GM19324 (cell line): ENCODE measurements at regions not wholly inside any gene's neighbourhood (a gene's known extent, or its start where the extent isn't known, plus 50 kb on each side); places are given as distances from the start of the nearest gene placed in this dataset.
"Not testable (repeated sequence)": the region's sequence is repeated elsewhere in the genome, so short reads cannot be mapped to it uniquely, and the experiment has no call there.

ENCODE experiments used
- ATAC-seq: cut with Tn5 transposase; IDR thresholded peaks from one replicate; pipeline ENCODE4 v1.9.1; 2021; ENCODE audit warnings: mild to moderate bottlenecking, moderate library complexity; ENCODE audit not compliant: unreplicated experiment, low FRiP score

DNA sequence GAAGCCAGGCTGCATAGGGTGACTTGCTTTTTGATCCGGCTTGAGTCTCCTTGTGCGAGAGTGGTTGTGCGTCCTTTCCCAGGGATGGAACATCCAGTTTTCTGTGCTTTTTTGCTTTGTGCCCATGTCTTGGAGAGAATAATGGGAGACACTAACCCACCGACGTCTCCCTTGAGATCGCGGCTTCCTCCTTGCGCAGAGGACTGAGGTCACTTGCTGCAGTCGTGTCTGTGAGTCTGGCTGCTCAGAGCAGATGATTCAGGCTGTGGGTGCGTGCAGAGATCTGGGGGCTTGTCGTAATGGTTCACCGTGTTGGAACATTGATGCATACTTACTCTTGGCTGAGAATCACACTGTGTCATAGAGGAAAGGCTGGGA is 164.5 kb upstream of the CACNA1E start:
- ATAC-seq = no peak

DNA sequence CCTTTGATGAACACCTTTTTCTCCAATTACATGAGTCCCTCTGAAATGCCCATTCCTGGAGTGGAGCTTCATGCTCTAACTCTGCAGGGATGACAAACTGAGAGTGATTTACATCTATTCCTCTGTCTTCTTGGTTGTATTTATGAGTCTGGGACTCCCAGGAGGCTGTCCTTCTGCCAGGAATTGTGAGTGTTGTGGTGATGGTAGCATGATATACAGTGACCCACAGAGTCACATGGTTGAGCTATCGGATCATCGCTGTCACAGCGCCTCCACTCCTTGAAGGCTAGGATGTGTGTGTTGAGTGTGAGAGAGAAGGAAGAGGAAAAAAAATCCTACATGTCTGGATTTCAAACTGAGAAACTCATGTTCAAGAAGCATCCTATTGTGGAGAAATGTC is 163.4 kb upstream of the CACNA1E start:
- no peak for ATAC-seq

DNA sequence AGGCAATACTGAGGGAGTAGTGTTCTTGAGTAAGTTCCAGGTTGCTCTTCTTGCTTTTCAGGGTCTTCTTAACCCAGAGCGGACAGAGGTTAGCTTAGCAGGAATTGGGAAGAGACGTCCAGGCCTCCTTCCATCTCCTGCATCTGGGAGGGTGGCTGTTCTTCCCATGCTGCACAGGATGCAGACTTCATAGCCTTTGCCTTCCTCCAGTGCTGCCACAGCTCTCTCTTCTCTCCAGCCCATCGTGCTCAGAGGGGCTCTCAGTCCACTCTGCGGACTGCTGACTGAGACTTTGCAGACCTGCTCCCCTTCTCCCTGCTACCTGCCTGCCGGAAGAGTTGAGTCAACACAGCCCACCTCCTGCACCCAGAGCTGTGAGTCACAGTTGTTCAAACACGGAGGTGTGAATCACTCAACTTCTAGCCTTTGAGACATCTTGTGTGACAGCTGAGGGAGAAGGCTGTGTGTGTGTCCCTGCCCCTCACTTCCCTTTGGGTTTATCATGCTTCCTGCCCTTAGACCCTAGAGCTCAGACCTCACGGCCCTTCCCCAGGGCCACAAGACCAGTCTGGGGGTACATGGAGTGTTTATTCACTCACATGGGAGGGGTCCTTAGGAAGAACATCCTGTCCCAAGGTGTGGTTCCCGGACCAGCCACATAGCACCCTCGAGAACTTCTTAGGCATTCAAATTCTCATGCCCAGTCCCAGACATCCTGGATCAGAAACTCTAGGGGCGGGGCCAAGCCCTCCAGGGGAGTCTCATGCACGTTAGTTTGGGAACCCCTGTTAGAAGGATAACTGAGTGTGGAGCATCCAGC is 158.3 kb upstream of the CACNA1E start:
- no peak for ATAC-seq

DNA sequence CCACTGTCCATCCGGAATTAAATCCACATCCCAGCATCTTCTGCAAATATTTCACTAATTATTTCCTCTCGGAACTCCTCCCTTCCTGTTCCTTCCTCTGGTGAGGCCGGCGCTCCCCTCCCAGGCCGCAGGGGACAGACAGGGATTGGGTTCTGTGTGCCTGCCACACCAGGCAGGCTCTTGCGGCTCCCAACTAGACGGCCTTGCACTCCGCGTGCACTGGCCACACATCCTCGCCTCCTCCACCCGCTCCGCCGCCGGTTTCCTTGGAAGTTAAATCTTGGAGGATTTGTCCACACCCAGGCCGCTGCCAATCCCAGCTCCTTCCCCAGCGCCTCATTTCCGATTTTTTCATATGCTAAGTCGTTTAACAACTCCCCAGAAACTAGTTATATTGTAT is 157.6 kb upstream of the CACNA1E start:
- ATAC-seq = not testable (repeated sequence)

DNA sequence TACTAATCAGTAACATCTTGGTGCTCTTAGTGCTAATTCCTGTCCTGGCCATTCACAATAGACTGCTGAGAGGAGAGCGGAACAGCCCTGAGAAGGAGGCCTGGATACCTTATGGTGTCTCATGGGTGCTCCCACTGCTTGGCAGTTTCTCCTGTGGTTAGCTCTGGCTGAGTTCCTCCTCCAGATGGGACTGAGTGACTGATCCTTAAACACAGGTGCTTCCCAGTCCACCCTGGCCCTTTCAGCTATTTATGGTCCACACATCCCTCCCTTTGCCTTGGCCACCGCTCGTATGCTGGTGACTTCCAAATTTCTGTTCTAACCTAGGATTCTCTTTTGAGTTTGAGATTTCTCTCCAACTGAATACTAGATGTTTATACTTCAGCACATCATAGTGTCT is 157.0 kb upstream of the CACNA1E start:
- ATAC-seq = no peak

DNA sequence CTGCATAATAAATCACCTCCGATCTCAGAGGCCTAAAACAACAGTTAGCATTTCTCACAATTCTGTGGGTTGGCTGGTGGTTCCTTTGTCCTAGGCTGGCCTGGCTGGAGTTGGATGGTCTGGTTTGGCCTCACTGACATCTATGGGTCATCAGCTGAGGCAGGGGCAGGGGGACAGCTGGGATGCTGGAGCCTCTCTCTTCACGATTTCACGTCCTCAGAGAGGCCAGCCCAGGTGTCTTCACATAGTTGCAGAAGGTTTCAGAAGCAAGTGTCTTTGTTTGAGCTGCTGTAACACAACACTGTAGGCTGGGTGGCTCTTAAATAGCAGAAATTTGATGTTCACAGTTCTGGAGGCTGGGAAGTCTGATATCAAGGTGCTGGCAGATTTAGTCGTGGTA is 155.5 kb upstream of the CACNA1E start:
- no peak for ATAC-seq

DNA sequence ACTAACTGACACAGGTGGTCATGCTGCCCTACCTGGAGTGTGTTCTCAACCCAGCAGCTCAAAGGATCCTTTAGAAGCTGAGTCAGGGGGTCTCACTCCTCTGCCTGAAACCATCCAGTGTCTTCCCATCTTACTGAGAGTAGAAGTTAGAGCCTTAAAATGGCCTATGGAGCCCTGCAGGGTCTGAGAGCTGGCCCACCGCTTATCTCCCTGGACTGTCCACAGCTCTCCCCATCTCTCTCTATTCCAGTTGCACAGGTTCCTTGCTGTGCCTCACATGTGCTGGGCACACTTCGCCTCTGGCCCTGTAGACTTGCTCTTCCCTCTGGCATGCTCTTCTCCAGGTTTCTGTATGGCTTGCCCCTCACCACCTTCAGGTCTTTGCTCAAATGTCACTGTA is 148.6 kb upstream of the CACNA1E start:
- no peak for ATAC-seq

DNA sequence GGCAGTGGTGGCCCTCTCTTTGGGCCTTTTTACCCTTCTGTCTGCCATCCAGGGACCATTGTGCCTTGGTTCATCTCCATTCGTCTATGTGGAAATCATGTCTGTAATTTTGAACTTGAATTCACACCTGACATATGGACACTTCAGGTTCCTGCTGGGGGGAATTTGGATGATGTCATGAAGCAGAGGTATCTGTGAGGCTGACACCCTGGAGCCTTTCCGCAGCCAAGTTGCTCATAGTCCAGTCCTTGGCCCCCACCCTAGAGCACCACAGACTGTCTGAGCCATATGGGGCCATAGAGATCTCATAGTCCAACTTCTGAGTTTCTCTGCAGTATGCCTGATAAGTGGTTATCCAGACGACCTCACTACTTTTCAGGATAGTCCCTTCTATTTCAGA is 147.7 kb upstream of the CACNA1E start:
- ATAC-seq = no peak

DNA sequence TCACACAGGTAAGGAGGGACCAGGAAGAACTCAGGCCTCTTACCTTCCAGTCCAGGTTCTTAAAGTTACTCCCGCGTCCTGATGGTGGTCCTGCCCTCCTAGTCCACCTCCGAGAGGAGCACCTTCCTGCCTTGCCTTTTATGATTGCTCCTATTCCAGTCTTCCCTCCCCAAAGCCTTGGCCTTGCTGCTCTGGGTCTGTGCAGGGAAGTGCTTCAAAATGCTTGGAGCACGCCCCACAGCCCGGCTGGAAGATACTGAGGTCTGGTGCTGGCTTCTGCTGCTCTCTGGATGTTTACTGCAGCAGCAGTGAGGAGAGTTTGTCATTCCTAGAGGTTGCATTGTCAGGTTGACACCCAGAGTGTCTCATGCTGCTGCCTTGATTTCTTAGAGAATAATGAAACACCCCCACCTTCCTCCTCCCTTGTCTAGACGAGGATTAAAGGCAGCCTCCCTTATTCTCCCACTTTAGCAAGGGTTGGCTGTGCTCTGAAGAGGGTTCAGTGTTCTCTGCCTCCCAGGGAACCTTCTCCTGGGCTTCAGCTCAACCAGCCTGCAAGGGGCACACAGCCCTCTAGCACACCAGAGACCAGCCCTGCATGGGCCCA is 142.2 kb upstream of the CACNA1E start:
- ATAC-seq = no peak

DNA sequence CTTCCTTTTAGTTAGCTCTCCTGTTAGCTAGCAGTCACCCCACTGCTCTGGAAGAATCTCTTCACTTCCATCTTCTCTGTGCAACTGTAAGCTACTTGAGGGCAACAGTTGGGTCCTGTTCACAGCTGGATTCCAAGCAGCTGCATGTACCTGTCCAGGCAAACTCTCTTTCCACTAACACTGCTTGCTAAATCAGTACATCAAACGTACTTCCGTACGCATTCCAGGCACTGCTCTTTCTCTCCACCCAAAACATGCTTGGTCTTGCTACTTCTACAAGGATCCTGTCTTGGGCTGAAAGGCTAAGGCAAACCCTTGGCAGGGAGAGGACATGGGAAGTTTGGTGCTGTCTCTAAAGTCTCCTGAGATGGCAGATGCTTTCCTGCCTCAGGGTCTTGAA is 139.2 kb upstream of the CACNA1E start:
- ATAC-seq = no peak

DNA sequence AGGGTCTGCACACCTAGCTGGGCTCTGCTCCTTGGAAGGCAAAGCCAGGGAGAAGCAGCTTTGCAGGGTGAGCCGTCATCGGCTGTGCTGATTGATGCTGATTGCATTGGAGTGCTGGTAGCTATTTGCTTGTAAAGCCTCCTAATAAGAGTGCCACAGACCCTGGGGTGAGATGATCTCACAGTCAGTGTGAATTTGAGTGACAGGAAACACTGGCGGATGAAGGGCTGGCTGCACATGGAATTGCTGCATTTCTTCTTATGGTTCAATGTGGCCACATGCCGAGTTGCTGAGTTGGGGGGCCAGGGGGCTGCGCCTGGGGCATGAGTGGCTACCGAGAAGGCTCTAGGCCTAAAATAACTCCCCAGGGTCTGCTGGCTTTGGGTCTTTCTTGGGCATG is 138.2 kb upstream of the CACNA1E start:
- ATAC-seq = no peak

DNA sequence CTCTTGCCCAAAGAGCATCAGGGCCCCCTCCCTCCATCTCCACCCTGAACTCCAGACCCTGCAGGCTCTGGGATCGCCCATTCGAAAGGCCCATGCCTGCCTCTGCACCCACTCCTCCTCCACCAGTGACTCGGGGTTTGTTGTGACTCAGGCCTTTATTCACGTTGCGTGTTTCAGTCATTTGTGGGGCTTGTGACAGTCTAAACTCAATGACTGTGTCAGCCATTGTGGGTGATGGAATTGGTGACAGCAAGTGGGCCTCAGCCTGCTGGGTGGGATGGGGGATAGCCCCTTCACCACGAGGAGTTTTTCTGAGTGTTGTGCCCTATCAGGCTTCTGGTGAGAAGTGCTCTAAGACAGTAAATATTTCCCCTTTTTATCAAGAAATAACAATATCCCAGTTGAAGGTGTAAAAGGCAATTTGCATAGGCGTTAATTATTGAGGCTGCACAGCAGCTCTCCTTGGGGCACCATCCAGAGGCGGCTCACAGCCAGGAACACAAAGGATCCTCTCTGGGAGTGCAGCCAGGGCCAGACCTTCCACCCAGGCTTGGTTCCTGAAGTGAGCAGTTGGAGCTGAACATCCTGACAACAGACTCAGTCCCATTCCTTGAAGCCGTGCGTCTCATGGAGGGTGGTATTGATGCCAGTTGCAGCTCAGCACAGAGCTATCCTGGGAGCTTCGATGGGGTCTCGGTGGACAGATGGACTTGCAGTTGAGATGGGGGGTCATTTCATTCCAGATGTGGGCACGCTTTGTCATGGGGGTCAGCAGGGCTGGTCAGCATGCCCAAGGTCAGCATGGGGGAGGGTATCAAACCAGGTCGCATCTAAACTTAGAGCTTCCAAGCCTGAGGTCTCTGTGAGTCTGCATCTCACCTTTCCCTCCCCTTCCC is 135.6 kb upstream of the CACNA1E start:
- ATAC-seq = no peak

DNA sequence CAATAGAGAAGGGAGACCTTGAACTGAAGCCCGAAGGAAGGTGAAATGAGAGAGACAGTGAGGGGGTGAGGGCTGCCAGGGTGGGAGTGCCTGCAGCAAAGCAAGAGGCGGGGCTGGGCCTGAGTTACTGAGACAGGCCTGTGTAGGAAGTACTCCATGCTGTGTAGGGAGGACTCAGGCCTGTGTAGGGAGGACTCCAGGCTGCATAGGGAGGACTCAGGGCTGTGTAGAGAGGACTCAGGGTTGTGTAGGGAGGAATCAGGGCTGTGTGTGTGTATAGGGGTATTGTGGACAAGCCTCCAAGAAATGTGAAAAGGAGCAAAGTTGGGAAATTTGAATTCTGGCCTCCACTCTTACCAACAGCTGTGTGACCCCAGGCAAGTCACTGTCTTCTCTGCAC is 133.8 kb upstream of the CACNA1E start:
- no peak for ATAC-seq

DNA sequence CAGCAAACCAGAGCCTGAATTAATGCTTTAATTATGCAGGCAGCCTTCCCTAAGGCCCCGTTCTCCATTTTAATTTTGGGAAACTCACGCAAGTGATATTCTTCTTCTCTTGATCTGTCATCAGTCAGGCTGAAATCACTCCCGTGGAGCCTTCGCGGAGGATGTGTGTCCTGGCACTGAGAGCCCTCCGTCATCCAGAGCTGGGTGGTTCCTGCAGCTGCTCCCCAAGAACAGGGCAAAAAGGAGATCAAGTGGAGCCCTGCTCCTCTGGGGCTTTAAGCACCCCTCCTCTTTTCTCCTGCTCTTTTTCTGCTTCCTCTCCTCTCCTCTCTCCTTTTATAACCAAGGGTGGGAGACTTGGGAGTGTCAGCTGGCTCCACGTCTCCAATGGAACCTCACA is 133.2 kb upstream of the CACNA1E start:
- ATAC-seq = no peak

DNA sequence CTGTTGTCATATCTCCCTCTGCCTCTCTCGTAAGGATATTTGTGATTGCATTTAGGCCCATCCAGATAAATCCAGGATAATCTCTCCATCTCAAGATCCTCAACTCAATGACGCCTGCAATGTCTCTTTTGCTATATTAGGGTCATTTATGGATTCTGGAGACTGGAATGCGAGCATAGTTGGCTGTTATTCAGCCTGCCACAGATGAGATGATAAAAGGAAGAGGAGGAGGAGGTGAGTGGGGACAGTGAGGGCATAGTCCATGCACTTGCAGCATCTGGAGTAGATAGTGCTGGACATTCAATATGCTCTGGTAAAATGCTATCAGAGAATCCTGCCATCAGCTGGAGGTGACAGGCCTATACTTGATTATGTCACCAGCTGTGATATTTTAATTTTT is 131.6 kb upstream of the CACNA1E start:
- no peak for ATAC-seq

DNA sequence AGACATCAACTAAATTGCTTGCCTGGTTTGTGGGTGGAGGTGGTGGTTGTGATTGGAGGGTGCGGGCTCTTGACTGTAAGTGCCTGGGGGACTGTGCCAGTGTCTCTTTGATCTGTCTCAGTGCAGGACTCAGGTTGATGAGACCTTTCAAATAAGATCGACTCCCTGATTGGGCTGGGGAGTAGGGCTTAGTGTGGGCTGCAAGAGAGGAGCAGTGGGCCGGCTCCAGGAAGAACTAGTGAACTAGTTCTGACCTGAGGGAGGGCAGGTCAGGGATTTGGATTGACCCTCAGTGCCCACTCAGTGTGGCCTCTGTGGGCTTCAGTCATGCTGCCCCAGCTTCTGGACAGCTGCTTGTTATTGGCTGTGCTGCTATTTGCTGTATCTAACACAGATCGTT is 130.6 kb upstream of the CACNA1E start:
- ATAC-seq = no peak

DNA sequence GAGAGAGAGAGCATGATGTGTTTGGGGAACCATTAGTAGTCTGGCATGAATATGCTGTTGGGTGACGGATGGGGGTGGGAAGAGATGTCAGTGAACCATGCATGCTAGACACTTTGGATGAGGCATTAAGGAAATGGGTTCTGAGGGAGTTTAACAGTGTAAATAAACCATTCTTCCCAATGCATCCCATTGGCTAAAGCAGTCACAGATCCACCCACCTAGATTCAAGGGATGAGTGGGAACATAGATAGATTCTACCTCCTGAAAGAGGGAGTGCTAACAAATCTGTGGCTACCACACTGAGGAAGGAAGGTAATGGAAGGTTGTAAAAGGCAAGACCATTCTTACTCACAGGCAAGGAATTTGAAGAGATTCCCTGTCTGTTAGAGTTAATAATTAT is 129.8 kb upstream of the CACNA1E start:
- ATAC-seq = no peak

DNA sequence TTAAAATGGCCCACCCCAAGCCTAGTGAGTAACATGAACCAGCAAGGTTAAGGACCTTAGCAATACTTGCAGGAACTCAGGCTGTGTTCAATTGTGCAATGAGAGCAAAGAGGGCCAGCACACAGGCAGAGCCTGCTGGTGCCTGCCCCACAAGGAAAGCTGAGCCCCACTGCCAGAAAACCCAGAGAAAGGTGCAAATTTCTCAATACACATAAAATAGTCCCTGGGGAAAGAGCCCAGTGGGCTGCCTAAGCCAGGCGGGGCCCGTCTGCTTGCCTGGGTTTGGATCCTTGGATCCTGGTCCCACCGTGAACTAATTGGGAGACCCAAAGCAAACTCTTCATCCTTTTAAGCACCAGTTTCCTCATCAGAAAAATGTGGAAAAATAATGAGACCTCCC is 128.5 kb upstream of the CACNA1E start:
- no peak for ATAC-seq

DNA sequence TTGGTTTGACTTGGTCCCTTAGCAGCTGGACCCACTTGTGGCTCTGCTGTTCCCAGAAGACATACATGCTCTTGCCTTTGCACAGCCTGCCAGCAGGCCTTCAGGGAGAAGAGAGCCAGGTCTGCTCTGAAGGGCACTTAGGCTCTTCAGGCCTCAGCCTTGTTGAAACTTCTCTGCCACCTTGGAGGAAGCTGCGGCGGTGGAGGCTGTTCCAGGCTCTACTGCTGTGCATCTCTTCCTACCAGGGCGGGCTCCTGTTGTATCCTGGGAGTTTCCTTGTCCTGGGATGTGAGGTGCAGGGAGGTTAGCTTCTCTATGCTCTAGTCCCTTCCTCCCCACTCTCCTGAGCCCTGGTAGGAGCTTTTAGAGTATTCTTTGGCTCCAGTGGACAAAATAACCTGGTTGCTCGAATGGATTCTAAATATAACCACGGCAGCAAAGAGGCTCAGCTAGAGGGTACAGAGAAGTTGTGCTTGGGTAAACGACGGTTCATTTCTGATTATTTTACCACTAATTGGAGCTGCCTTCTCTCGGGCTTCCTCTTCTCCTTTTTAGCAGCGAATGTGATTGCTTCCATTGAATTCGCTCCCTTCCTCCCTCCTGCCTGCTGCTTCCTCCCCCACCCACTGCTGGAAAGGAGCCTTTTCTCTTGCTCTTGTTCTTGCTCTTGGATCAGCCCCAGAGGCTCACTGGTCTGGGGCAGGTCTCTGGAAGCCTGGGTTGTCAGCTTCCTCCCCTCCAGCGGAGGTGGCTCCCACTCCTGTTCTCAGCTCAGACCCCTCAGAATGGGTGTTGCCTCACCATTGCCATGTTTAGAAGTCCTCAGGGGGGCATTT is 126.6 kb upstream of the CACNA1E start:
- ATAC-seq = no peak

DNA sequence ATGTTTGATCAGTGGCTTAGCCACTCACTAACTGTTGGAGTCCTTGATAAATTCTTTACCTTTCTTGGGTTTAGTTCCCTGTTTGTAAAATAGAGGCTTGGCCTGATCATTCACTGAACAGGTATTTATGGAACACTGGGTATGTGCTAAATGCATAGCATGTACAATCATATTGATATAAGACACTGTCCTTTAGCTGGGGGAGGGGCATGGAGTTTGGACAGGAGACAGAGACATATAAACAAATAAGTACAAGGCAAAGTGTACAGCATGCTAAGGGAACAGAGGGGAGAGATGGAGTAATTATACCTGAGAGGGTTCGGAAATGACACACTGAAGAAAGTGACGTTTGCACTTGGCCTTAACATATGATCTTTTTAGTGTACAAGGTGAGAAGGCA is 124.3 kb upstream of the CACNA1E start:
- no peak for ATAC-seq

DNA sequence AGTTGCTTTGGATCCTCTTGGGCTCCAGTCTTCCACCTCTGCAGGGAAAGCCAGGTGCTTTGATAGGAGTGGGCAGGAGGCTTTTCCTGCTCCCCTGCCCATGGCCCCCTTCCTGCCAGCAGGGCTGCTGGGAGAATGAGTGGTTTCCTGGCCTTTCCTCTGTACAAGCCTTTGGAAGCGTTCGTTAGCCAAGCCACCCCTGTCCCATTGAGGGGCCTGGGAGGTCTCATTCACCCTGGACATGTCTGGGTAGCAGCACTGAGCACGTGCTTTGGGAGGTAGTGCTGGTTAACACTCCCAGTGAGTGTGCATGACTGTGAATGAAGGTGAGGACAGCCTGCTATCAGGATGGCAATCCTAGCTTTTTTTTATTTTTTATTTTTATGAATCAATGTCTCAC is 118.5 kb upstream of the CACNA1E start:
- ATAC-seq = no peak
